HEK293T (cell line): ENCODE measurements at regions not wholly inside any gene's neighbourhood (a gene's known extent, or its start where the extent isn't known, plus 50 kb on each side); places are given as distances from the start of the nearest gene placed in this dataset.
"Not testable (repeated sequence)": the region's sequence is repeated elsewhere in the genome, so short reads cannot be mapped to it uniquely, and the experiment has no call there.

Experiments used
- CTCF ChIA-PET: fragments of 350-600 bp; formaldehyde crosslinking; extraction: SDS; loops from one replicate; lab custom pipeline; 2021; ENCODE audit warnings: antibody characterized with exemption, inconsistent platforms; lab: Yijun Ruan, JAX
- POLR2A ChIA-PET: fragments of 350-600 bp; formaldehyde crosslinking; extraction: SDS; loops from one replicate; lab custom pipeline; 2020; ENCODE audit warnings: antibody characterized with exemption, inconsistent platforms; lab: Yijun Ruan, JAX
- DNase-seq: peaks from one replicate; pipeline ENCODE4 v3.0.0; 2012; ENCODE audit warnings: mixed read lengths; ENCODE audit errors: extremely low spot score
- ARNT ChIP-seq: fragments of 450-650 bp; IDR thresholded peaks from 2 replicates; pipeline ENCODE4 v1.6.1; 2017; ENCODE audit warnings: mild to moderate bottlenecking
- BHLHE40 ChIP-seq: fragments of 450-650 bp; IDR thresholded peaks from 2 replicates; pipeline ENCODE4 v1.6.1; 2016; ENCODE audit warnings: mild to moderate bottlenecking, moderate library complexity, borderline replicate concordance
- CTBP1 ChIP-seq: fragments of 450-650 bp; IDR thresholded peaks from 2 replicates; pipeline ENCODE4 v1.6.1; 2016; ENCODE audit warnings: borderline replicate concordance
- ELF4 ChIP-seq: fragments of 450-650 bp; IDR thresholded peaks from 2 replicates; pipeline ENCODE4 v1.6.1; 2017; ENCODE audit warnings: antibody characterized with exemption
- FOXA1 ChIP-seq: fragments of 450-650 bp; IDR thresholded peaks from 2 replicates; pipeline ENCODE4 v1.6.1; 2016; ENCODE audit warnings: mild to moderate bottlenecking
- FOXK2 ChIP-seq: fragments of 450-650 bp; IDR thresholded peaks from 2 replicates; pipeline ENCODE4 v1.6.1; 2016; ENCODE audit warnings: mild to moderate bottlenecking
- FOXM1 ChIP-seq: fragments of 450-650 bp; IDR thresholded peaks from 2 replicates; pipeline ENCODE4 v1.6.1; 2017; ENCODE audit warnings: mild to moderate bottlenecking, borderline replicate concordance
- HDGF ChIP-seq: fragments of 450-650 bp; IDR thresholded peaks from 2 replicates; pipeline ENCODE4 v1.6.1; 2017; ENCODE audit warnings: antibody characterized with exemption, borderline replicate concordance
- L3MBTL2 ChIP-seq: fragments of 450-650 bp; conservative IDR thresholded peaks from 2 replicates; pipeline ENCODE4 v1.6.1; 2016; ENCODE audit warnings: mild to moderate bottlenecking
- LEF1 ChIP-seq: fragments of 450-650 bp; IDR thresholded peaks from 2 replicates; pipeline ENCODE4 v1.6.1; 2017; ENCODE audit warnings: mild to moderate bottlenecking, borderline replicate concordance
- NFRKB ChIP-seq: fragments of 450-650 bp; IDR thresholded peaks from 2 replicates; pipeline ENCODE4 v1.6.1; 2016; ENCODE audit warnings: mild to moderate bottlenecking, moderate library complexity
- PKNOX1 ChIP-seq: fragments of 450-650 bp; IDR thresholded peaks from 2 replicates; pipeline ENCODE4 v1.6.1; 2016
- SP1 ChIP-seq: fragments of 450-650 bp; IDR thresholded peaks from 2 replicates; pipeline ENCODE4 v1.6.1; 2017
- SUZ12 ChIP-seq: fragments of 450-650 bp; IDR thresholded peaks from 2 replicates; pipeline ENCODE4 v1.6.1; 2016; ENCODE audit warnings: mild to moderate bottlenecking
- TARDBP ChIP-seq: fragments of 450-650 bp; IDR thresholded peaks from 2 replicates; pipeline ENCODE4 v1.6.1; 2016
- ZNF384 ChIP-seq: fragments of 450-650 bp; IDR thresholded peaks from 2 replicates; pipeline ENCODE4 v1.6.1; 2016

GRCh38 chr10:4271193-4271592 is 486.2 kb upstream of the KLF6 start:
- no peak for TF ChIP-seq ARNT
- no peak for TF ChIP-seq TARDBP
- no peak for DNase-seq
- POLR2A ChIA-PET, result no interaction called here
- CTCF ChIA-PET, result no interaction called here

- no peak for DNase-seq
- no peak for TF ChIP-seq ARNT
- TF ChIP-seq HDGF, result no peak
- no peak for TF ChIP-seq NFRKB
- no peak for TF ChIP-seq FOXA1
- no peak for TF ChIP-seq SP1
- no peak for TF ChIP-seq BHLHE40
- TF ChIP-seq TARDBP, result no peak
- no peak for TF ChIP-seq FOXK2
- TF ChIP-seq FOXM1, result no peak
- no peak for TF ChIP-seq CTBP1
- TF ChIP-seq ELF4, result no peak
- no peak for TF ChIP-seq PKNOX1
- TF ChIP-seq L3MBTL2, result no peak
- TF ChIP-seq SUZ12, result no peak
- no peak for TF ChIP-seq ZNF384
- ChIA-PET POLR2A (no interaction called here), CTCF (no interaction called here)
These were observed 485.1 kb upstream of the KLF6 start for GRCh38 chr10:4270116-4270515.

- CTCF ChIA-PET, result interaction anchor here (0.5 kb wide), 1 partner anchor 25 kb away, joined by 3 read pairs; no protein-coding TSS in a partner anchor
- POLR2A ChIA-PET, DNase-seq: not testable (repeated sequence)
These were observed 483.5 kb upstream of the KLF6 start for GRCh38 chr10:4268490-4268889.

- CTCF ChIA-PET, result interaction anchor here (0.6 kb wide), 1 partner anchor 208 kb away, joined by 3 read pairs; no protein-coding TSS in a partner anchor
- POLR2A ChIA-PET, result no interaction called here
- TF ChIP-seq TARDBP (no peak), LEF1 (no peak), HDGF (no peak), ZNF384 (no peak), FOXM1 (no peak), L3MBTL2 (no peak), ELF4 (no peak)
- no peak for DNase-seq
These were observed 482.2 kb upstream of the KLF6 start for GRCh38 chr10:4267086-4267773.

- ChIA-PET POLR2A (no interaction called here), CTCF (no interaction called here)
- DNase-seq, result no peak
- TF ChIP-seq SP1 (no peak), L3MBTL2 (no peak), ELF4 (no peak), TARDBP (no peak), CTBP1 (no peak), FOXK2 (no peak), SUZ12 (no peak), BHLHE40 (no peak), HDGF (no peak), ARNT (no peak), FOXA1 (no peak), FOXM1 (no peak), NFRKB (no peak), ZNF384 (no peak), LEF1 (no peak), PKNOX1 (no peak)
These were observed 481.5 kb upstream of the KLF6 start for GRCh38 chr10:4266416-4267085.

- no peak for TF ChIP-seq ARNT
- TF ChIP-seq LEF1, result no peak
- no peak for TF ChIP-seq FOXK2
- no peak for TF ChIP-seq TARDBP
- no peak for TF ChIP-seq L3MBTL2
- DNase-seq, result no peak
- CTCF ChIA-PET, result no interaction called here
- POLR2A ChIA-PET, result no interaction called here
These were observed 481.0 kb upstream of the KLF6 start for GRCh38 chr10:4265964-4266363.

- ChIA-PET CTCF (no interaction called here), POLR2A (interaction anchor here (1.0 kb wide), 1 partner anchor 90 kb away, joined by 3 read pairs; no protein-coding TSS in a partner anchor)
- TF ChIP-seq FOXK2 (no peak), NFRKB (no peak), SUZ12 (no peak), SP1 (no peak), HDGF (no peak), BHLHE40 (no peak), LEF1 (no peak), FOXM1 (no peak), FOXA1 (no peak), CTBP1 (no peak), L3MBTL2 (no peak), TARDBP (no peak), PKNOX1 (no peak), ELF4 (no peak), ARNT (no peak), ZNF384 (no peak)
- DNase-seq, result no peak
These were observed 479.3 kb upstream of the KLF6 start for GRCh38 chr10:4264209-4264865.
